SK-N-SH treated with all-trans-retinoic acid at 6 μM for 48 hours (cell line): ENCODE measurements at regions not wholly inside any gene's neighbourhood (a gene's known extent, or its start where the extent isn't known, plus 50 kb on each side); places are given as distances from the start of the nearest gene placed in this dataset.

Experiments
- ATAC-seq: fragments of 200-7000 bp; cut with Tn5 transposase; 3 replicates; pipeline ENCODE4 v1.9.1; 2020; ENCODE audit warnings: mild to moderate bottlenecking, moderate library complexity
- ARNTL ChIP-seq: fragments of 450-650 bp; formaldehyde crosslinking; IDR thresholded peaks from 2 replicates; pipeline ENCODE4 v1.5.0; 2020; ENCODE audit warnings: low read depth, mild to moderate bottlenecking, moderate library complexity, borderline replicate concordance
- BACH2 ChIP-seq: fragments of 250-450 bp; sonication (Bioruptor Pico); IDR thresholded peaks from 2 replicates; pipeline ENCODE4 v1.9.0; 2021; ENCODE audit warnings: mild to moderate bottlenecking, borderline replicate concordance
- CSDC2 ChIP-seq: fragments of 250-450 bp; sonication (Bioruptor Pico); IDR thresholded peaks from 2 replicates; pipeline ENCODE4 v1.5.0; 2020; ENCODE audit warnings: mild to moderate bottlenecking, moderate library complexity
- ESRRG ChIP-seq: fragments of 250-450 bp; sonication (Bioruptor Pico); IDR thresholded peaks from 2 replicates; pipeline ENCODE4 v1.6.1; 2021; ENCODE audit warnings: mild to moderate bottlenecking
- GLIS3 ChIP-seq: fragments of 250-450 bp; sonication (Bioruptor Pico); IDR thresholded peaks from 2 replicates; pipeline ENCODE4 v1.5.0; 2020; ENCODE audit warnings: mild to moderate bottlenecking, moderate library complexity
- ISL1 ChIP-seq: fragments of 250-450 bp; sonication (Bioruptor Pico); IDR thresholded peaks from 2 replicates; pipeline ENCODE4 v2.1.2; 2022; ENCODE audit warnings: mild to moderate bottlenecking, moderate library complexity
- OSR1 ChIP-seq: fragments of 250-450 bp; sonication (Bioruptor Pico); IDR thresholded peaks from 2 replicates; pipeline ENCODE4 v1.8.0; 2022; ENCODE audit warnings: moderate library complexity, mild to moderate bottlenecking, inconsistent platforms
- RARB ChIP-seq: fragments of 250-450 bp; sonication (Bioruptor Pico); IDR thresholded peaks from 2 replicates; pipeline ENCODE4 v1.8.0; 2021; ENCODE audit warnings: mild to moderate bottlenecking, moderate library complexity
- TCF4 ChIP-seq: fragments of 250-450 bp; sonication (Bioruptor Pico); IDR thresholded peaks from 2 replicates; pipeline ENCODE4 v1.8.0; 2021; ENCODE audit warnings: mild to moderate bottlenecking, moderate library complexity, borderline replicate concordance
- TOX ChIP-seq: fragments of 250-450 bp; sonication (Bioruptor Pico); IDR thresholded peaks from 2 replicates; pipeline ENCODE4 v1.8.0; 2021; ENCODE audit warnings: mild to moderate bottlenecking, moderate library complexity, borderline replicate concordance
- ZC3H10 ChIP-seq: fragments of 250-450 bp; sonication (Bioruptor Pico); IDR thresholded peaks from 2 replicates; pipeline ENCODE4 v1.5.1; 2021; ENCODE audit warnings: mild to moderate bottlenecking, moderate library complexity
- ZFP3 ChIP-seq: fragments of 250-450 bp; sonication (Bioruptor Pico); IDR thresholded peaks from 2 replicates; pipeline ENCODE4 v1.5.0; 2020; ENCODE audit warnings: mild to moderate bottlenecking, moderate library complexity
- ZFP30 ChIP-seq: fragments of 450-650 bp; formaldehyde crosslinking; IDR thresholded peaks from 2 replicates; pipeline ENCODE4 v1.5.0; 2022; ENCODE audit warnings: mild to moderate bottlenecking, moderate library complexity
- ZNF565 ChIP-seq: fragments of 450-650 bp; formaldehyde crosslinking; conservative IDR thresholded peaks from 2 replicates; pipeline ENCODE4 v1.5.0; 2020; ENCODE audit warnings: low read depth, mild to moderate bottlenecking, moderate library complexity
- ZNF70 ChIP-seq: fragments of 450-650 bp; formaldehyde crosslinking; IDR thresholded peaks from 2 replicates; pipeline ENCODE4 v1.5.0; 2020; ENCODE audit warnings: mild to moderate bottlenecking, moderate library complexity
- TF ChIP-seq, protein P1 (sequence below): fragments of 250-450 bp; sonication (Bioruptor Pico); IDR thresholded peaks from 2 replicates; pipeline ENCODE4 v1.5.0; 2020; ENCODE audit warnings: mild to moderate bottlenecking, moderate library complexity
- TF ChIP-seq, protein P2 (sequence below): fragments of 250-450 bp; sonication (Bioruptor Pico); IDR thresholded peaks from 2 replicates; pipeline ENCODE4 v1.5.1; 2020; ENCODE audit warnings: low read depth, mild to moderate bottlenecking, moderate library complexity
- TF ChIP-seq, protein P3 (sequence below): fragments of 250-450 bp; sonication (Bioruptor Pico); IDR thresholded peaks from 2 replicates; pipeline ENCODE4 v1.8.0; 2020; ENCODE audit warnings: mild to moderate bottlenecking, moderate library complexity, borderline replicate concordance
- TF ChIP-seq, protein P4 (sequence below): fragments of 250-450 bp; sonication (Bioruptor Pico); IDR thresholded peaks from 2 replicates; pipeline ENCODE4 v1.5.1; 2021; ENCODE audit warnings: mild to moderate bottlenecking, moderate library complexity
- TF ChIP-seq, protein P5 (sequence below): fragments of 250-450 bp; sonication (Bioruptor Pico); IDR thresholded peaks from 2 replicates; pipeline ENCODE4 v1.8.0; 2021; ENCODE audit warnings: low read depth, mild to moderate bottlenecking, moderate library complexity, borderline replicate concordance

DNA sequence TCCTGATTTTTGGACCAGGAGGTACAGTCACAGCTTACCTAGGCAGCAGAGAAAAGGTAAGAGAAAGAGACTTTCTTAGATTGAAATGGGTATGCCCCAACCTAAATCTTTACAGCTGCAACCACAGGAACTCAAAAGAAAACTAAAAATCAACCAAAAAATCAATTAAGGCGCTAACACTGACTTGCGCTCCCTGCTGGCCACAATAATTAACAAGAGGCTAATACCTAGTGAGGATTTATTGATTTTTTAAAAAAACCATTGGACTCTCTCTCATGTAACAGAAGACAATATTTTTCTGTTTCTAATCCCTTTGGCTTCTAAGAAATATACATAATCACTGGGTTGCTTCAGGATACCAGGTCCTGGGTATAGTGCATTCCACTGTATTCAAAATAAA, 153.9 kb upstream of the TENM3 start:
- ATAC-seq = no peak
- TF ChIP-seq ZNF565 (CRISPR knock-in tag) = no peak
- TF ChIP-seq, protein P1, sequence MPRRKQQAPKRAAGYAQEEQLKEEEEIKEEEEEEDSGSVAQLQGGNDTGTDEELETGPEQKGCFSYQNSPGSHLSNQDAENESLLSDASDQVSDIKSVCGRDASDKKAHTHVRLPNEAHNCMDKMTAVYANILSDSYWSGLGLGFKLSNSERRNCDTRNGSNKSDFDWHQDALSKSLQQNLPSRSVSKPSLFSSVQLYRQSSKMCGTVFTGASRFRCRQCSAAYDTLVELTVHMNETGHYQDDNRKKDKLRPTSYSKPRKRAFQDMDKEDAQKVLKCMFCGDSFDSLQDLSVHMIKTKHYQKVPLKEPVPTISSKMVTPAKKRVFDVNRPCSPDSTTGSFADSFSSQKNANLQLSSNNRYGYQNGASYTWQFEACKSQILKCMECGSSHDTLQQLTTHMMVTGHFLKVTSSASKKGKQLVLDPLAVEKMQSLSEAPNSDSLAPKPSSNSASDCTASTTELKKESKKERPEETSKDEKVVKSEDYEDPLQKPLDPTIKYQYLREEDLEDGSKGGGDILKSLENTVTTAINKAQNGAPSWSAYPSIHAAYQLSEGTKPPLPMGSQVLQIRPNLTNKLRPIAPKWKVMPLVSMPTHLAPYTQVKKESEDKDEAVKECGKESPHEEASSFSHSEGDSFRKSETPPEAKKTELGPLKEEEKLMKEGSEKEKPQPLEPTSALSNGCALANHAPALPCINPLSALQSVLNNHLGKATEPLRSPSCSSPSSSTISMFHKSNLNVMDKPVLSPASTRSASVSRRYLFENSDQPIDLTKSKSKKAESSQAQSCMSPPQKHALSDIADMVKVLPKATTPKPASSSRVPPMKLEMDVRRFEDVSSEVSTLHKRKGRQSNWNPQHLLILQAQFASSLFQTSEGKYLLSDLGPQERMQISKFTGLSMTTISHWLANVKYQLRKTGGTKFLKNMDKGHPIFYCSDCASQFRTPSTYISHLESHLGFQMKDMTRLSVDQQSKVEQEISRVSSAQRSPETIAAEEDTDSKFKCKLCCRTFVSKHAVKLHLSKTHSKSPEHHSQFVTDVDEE = no peak
- no peak for TF ChIP-seq BACH2
- no peak for TF ChIP-seq ZFP3
- no peak for TF ChIP-seq TOX (CRISPR knock-in tag)
- TF ChIP-seq ZC3H10 = no peak
- TF ChIP-seq, all 23 proteins: peak for 0

DNA sequence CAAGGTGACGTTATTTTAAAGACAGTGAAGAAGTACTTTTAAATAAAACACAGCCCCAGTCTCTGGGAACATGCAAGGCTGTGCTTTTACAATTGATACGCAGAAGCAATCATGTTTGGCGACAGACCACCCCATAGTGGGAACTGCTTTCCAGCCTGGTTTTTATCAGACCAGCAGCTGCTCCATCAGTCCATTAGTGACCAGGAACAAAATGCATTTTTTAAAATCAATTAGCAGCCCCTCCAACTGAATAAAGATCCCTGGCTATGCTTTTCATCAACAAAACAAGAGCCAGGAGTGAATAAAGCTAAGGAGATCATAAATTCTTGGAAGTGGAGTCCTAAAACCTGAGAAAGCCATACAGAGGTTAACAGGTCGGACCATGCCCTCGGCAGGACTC, 153.0 kb upstream of the TENM3 start:
- TF ChIP-seq ESRRG (CRISPR knock-in tag) (no peak), GLIS3 (CRISPR knock-in tag) (no peak), ZFP30 (CRISPR knock-in tag) (no peak), ISL1 (CRISPR knock-in tag) (peak; percentile 46), OSR1 (CRISPR knock-in tag) (no peak), CSDC2 (CRISPR knock-in tag) (no peak), TCF4 (CRISPR knock-in tag) (peak; percentile 50; the same call in 1 of the 2 replicates), ZFP3 (no peak), ZNF70 (CRISPR knock-in tag) (no peak)
- TF ChIP-seq, protein P1 = peak; percentile 78
- TF ChIP-seq, protein P2, sequence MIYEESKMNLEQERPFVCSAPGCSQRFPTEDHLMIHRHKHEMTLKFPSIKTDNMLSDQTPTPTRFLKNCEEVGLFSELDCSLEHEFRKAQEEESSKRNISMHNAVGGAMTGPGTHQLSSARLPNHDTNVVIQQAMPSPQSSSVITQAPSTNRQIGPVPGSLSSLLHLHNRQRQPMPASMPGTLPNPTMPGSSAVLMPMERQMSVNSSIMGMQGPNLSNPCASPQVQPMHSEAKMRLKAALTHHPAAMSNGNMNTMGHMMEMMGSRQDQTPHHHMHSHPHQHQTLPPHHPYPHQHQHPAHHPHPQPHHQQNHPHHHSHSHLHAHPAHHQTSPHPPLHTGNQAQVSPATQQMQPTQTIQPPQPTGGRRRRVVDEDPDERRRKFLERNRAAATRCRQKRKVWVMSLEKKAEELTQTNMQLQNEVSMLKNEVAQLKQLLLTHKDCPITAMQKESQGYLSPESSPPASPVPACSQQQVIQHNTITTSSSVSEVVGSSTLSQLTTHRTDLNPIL (CRISPR knock-in tag) = no peak
- TF ChIP-seq, protein P3, sequence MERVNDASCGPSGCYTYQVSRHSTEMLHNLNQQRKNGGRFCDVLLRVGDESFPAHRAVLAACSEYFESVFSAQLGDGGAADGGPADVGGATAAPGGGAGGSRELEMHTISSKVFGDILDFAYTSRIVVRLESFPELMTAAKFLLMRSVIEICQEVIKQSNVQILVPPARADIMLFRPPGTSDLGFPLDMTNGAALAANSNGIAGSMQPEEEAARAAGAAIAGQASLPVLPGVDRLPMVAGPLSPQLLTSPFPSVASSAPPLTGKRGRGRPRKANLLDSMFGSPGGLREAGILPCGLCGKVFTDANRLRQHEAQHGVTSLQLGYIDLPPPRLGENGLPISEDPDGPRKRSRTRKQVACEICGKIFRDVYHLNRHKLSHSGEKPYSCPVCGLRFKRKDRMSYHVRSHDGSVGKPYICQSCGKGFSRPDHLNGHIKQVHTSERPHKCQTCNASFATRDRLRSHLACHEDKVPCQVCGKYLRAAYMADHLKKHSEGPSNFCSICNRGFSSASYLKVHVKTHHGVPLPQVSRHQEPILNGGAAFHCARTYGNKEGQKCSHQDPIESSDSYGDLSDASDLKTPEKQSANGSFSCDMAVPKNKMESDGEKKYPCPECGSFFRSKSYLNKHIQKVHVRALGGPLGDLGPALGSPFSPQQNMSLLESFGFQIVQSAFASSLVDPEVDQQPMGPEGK (CRISPR knock-in tag) = no peak
- ATAC-seq = no peak

DNA sequence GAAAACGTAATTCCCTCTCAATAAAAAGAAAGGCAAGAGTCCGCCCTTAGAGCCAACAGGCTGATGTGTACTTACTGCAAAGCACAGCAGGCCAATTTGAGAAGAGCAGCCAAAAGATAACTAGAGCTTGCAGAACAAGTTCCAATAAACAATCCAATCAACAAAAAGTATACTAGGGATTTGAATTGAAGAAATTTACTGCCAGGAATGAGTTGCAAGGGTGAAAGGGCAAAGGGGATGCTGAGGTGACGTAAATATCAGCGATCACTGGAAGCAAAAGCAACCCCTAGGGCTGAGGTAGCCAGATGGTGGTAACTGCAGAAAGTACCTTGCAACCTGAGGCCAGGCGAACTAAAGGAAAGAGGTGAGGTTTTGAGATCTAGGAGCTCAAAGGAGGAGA, 152.1 kb upstream of the TENM3 start:
- no peak for ATAC-seq
- TF ChIP-seq, protein P1 = no peak
- TF ChIP-seq GLIS3 (CRISPR knock-in tag) = no peak
- TF ChIP-seq, protein P4, sequence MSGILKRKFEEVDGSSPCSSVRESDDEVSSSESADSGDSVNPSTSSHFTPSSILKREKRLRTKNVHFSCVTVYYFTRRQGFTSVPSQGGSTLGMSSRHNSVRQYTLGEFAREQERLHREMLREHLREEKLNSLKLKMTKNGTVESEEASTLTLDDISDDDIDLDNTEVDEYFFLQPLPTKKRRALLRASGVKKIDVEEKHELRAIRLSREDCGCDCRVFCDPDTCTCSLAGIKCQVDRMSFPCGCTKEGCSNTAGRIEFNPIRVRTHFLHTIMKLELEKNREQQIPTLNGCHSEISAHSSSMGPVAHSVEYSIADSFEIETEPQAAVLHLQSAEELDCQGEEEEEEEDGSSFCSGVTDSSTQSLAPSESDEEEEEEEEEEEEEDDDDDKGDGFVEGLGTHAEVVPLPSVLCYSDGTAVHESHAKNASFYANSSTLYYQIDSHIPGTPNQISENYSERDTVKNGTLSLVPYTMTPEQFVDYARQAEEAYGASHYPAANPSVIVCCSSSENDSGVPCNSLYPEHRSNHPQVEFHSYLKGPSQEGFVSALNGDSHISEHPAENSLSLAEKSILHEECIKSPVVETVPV = no peak
- no peak for TF ChIP-seq ARNTL (CRISPR knock-in tag)
- TF ChIP-seq, protein P5, sequence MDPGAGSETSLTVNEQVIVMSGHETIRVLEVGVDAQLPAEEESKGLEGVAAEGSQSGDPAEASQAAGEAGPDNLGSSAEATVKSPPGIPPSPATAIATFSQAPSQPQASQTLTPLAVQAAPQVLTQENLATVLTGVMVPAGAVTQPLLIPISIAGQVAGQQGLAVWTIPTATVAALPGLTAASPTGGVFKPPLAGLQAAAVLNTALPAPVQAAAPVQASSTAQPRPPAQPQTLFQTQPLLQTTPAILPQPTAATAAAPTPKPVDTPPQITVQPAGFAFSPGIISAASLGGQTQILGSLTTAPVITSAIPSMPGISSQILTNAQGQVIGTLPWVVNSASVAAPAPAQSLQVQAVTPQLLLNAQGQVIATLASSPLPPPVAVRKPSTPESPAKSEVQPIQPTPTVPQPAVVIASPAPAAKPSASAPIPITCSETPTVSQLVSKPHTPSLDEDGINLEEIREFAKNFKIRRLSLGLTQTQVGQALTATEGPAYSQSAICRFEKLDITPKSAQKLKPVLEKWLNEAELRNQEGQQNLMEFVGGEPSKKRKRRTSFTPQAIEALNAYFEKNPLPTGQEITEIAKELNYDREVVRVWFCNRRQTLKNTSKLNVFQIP (CRISPR knock-in tag) = no peak
- no peak for TF ChIP-seq ZFP3
- TF ChIP-seq, protein P2 (CRISPR knock-in tag) = no peak
- TF ChIP-seq RARB (CRISPR knock-in tag) = no peak
- no peak for TF ChIP-seq OSR1 (CRISPR knock-in tag)
- no peak for TF ChIP-seq BACH2
- TF ChIP-seq ESRRG (CRISPR knock-in tag) = no peak
- TF ChIP-seq ZNF565 (CRISPR knock-in tag) = no peak
- TF ChIP-seq ZFP30 (CRISPR knock-in tag) = no peak
- no peak for TF ChIP-seq TOX (CRISPR knock-in tag)
